ENCODE measurements at regions not wholly inside any gene's neighbourhood (a gene's known extent, or its start where the extent isn't known, plus 50 kb on each side); places are given as distances from the start of the nearest gene placed in this dataset.

DNA sequence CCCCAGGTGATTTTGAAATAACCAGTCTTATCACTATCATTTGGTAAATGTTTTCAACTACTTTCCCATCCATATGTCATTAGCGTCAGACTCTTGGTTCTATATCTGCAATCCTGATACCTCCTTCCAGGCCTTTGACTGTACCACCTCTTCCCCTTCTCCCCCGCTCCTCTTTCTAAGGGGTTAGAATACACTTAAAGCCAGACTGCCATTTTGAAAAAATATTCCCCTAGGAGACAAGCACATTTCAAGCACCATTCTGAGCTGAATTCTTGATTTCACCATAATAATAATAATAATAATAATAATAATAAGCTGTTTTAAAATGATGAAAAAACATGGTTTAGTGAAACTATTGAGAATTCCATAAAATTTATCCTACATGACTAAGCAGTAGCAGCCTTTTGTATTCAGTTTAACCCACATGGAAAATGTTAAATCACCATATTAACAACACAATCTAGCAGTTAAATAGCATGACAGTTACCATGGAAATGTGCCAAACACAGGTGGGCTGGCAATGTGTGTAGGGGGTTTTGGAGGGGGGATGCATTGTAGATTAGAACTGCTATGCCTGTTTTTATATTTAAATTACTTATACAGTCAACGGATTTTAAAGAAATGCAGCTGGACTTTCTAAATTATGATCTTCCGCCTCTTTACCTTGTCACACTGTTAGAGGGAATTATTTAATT, 480.2 kb upstream of the DEPDC1 start:
- H3K9ac ChIP-seq (ENCODE audit: low read depth, low read length): peak overlapping the region; percentile 30; the same call in 1 of the 2 replicates
- H3K27me3 ChIP-seq (ENCODE audit: control insufficient read depth, insufficient read depth, low read length): no peaks in the 10 kb centered on the region
- no peaks in the 10 kb centered on the region for H3K36me3 ChIP-seq (ENCODE audit: control insufficient read depth, insufficient read depth, low read length)
- no peak overlapping the region for H3K4me3 ChIP-seq (ENCODE audit: low read depth, low read length)
- peak overlapping the region; percentile 38 for H3K27ac ChIP-seq (ENCODE audit: low read depth, low read length)
- H3K4me1 ChIP-seq (ENCODE audit: control insufficient read depth, insufficient read depth, low read length): peaks cover 34% of the 10 kb centered on the region
- H3K9me3 ChIP-seq (ENCODE audit: control insufficient read depth, insufficient read depth, low read length): no peaks in the 10 kb centered on the region

DNA sequence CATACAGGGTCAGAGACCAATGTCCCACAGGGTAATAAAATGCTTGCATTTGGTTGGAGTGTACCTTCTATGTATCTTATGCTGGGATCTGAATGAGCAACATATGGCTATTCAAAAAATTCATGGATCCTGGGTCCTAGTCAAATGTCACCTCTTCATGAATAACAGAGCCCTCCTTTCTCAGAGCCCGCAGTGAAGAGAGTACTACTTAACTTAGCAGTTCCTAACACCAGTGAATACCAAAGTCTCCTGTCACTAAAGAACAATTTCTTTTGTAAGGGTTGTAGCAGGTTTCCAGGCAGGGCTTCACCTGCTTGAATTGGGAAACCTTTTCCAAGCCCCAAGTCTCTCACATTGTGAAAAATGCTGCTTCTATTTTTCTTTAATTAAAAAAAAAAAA, 483.0 kb upstream of the DEPDC1 start:
- Histone ChIP-seq H3K9me3 (ENCODE audit: control insufficient read depth, insufficient read depth, low read length) (0 out of 2 replicates have a peak, but pooled peaks cover 2% of the 10 kb centered on the region), H3K9ac (ENCODE audit: low read depth, low read length) (no peak overlapping the region), H3K4me3 (ENCODE audit: low read depth, low read length) (no peak overlapping the region), H3K27ac (ENCODE audit: low read depth, low read length) (no peak overlapping the region), H3K36me3 (ENCODE audit: control insufficient read depth, insufficient read depth, low read length) (no peaks in the 10 kb centered on the region), H3K27me3 (ENCODE audit: control insufficient read depth, insufficient read depth, low read length) (no peaks in the 10 kb centered on the region), H3K4me1 (ENCODE audit: control insufficient read depth, insufficient read depth, low read length) (peaks cover 34% of the 10 kb centered on the region)

DNA sequence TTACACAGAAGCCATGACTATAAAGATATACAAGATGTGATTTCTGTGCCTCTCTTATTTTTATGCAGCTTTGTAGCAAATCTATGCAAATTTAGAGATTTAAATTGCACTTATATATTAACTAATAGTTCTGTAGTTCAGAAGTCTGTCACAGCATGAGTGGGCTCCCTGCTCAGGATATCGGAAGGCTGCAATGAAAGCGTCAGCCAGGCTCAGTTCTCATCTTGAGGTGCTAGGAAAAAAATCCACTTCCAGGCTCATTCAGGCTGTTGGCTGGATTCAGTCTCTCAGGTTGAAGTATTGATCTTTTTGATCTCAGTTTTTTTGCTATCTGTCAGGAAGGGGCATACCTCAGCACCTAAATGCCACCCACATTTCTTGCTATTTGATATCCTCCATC, 487.4 kb upstream of the DEPDC1 start:
- Histone ChIP-seq H3K9ac (ENCODE audit: low read depth, low read length) (no peak overlapping the region), H3K9me3 (ENCODE audit: control insufficient read depth, insufficient read depth, low read length) (0 out of 2 replicates have a peak, but pooled peaks cover 2% of the 10 kb centered on the region), H3K4me3 (ENCODE audit: low read depth, low read length) (no peak overlapping the region), H3K4me1 (ENCODE audit: control insufficient read depth, insufficient read depth, low read length) (0 out of 2 replicates have a peak, but pooled peaks cover 5% of the 10 kb centered on the region), H3K27ac (ENCODE audit: low read depth, low read length) (no peak overlapping the region), H3K36me3 (ENCODE audit: control insufficient read depth, insufficient read depth, low read length) (no peaks in the 10 kb centered on the region), H3K27me3 (ENCODE audit: control insufficient read depth, insufficient read depth, low read length) (no peaks in the 10 kb centered on the region)

DNA sequence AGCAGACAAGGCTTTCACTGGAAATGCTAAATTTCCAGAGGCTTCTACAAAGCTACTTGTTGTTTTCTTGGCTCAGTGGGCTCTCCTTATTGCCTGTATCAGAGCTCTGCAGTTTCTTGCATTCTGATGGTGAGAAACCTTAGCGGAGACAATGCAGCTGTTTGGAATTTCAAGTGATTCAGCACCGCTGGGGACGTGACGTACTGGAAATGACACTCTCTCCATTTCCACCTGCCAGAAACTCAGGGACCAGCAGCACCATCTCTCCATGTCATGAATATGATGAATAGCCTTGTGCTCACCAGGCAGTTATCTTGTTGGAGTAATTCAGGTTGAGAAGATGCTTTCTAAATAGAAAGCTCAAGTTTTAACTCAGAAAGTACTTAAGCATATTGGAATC, 497.2 kb upstream of the DEPDC1 start:
- Histone ChIP-seq H3K4me1 (ENCODE audit: control insufficient read depth, insufficient read depth, low read length) (no peaks in the 10 kb centered on the region), H3K9me3 (ENCODE audit: control insufficient read depth, insufficient read depth, low read length) (no peaks in the 10 kb centered on the region), H3K27me3 (ENCODE audit: control insufficient read depth, insufficient read depth, low read length) (no peaks in the 10 kb centered on the region), H3K9ac (ENCODE audit: low read depth, low read length) (no peak overlapping the region), H3K27ac (ENCODE audit: low read depth, low read length) (no peak overlapping the region), H3K4me3 (ENCODE audit: low read depth, low read length) (no peak overlapping the region), H3K36me3 (ENCODE audit: control insufficient read depth, insufficient read depth, low read length) (no peaks in the 10 kb centered on the region)

DNA sequence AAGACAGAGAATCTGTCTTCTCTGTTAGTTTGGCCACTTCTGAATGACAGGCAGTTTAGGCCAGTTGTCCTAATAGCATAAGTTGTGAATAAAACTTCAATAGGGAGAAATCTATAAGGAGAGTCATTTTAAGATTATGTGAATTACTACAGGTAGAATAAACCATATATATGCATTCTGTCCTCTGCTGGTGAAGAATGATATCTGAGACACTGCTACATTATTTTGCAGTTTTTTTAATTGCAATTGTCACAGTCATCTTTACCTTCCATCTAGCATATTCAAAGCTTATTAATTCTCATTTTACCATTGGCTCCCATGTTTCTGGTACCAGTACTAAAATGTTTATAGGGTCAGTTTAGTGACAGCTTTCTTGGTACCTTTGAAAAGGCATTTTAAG, 519.6 kb upstream of the DEPDC1 start:
- no peaks in the 10 kb centered on the region for H3K9me3 ChIP-seq (ENCODE audit: control insufficient read depth, insufficient read depth, low read length)

DNA sequence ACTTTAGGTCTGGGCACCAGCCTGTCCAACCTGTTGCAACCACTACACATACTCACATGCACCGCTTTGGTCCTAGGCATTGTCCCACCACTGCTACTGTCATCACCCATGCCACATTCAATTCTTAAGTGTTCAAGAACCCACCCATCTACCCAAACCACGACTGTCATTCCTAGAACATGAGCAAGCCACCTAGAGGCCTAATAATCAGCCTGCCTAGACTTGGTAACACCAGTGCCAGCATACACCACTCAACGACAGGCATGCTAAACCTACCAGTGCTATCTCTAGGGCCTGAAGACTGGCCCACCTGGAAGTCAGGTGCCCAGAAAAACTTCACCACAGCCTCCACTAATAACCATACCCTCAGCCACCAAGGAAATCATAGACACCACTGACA, 532.8 kb upstream of the DEPDC1 start:
- no peaks in the 10 kb centered on the region for H3K4me1 ChIP-seq (ENCODE audit: control insufficient read depth, insufficient read depth, low read length)
- H3K9ac ChIP-seq (ENCODE audit: low read depth, low read length): no peak overlapping the region
- no peaks in the 10 kb centered on the region for H3K9me3 ChIP-seq (ENCODE audit: control insufficient read depth, insufficient read depth, low read length)
- H3K27ac ChIP-seq (ENCODE audit: low read depth, low read length): no peak overlapping the region
- H3K36me3 ChIP-seq (ENCODE audit: control insufficient read depth, insufficient read depth, low read length): no peaks in the 10 kb centered on the region
- H3K27me3 ChIP-seq (ENCODE audit: control insufficient read depth, insufficient read depth, low read length): no peaks in the 10 kb centered on the region
- H3K4me3 ChIP-seq (ENCODE audit: low read depth, low read length): no peak overlapping the region

More for the DNA sequence above, 519.6 kb upstream of the DEPDC1 start:
- no peaks in the 10 kb centered on the region for H3K27me3 ChIP-seq (ENCODE audit: control insufficient read depth, insufficient read depth, low read length)
- no peak overlapping the region for H3K9ac ChIP-seq (ENCODE audit: low read depth, low read length)
- no peak overlapping the region for H3K27ac ChIP-seq (ENCODE audit: low read depth, low read length)
- no peaks in the 10 kb centered on the region for H3K4me1 ChIP-seq (ENCODE audit: control insufficient read depth, insufficient read depth, low read length)
- no peak overlapping the region for H3K4me3 ChIP-seq (ENCODE audit: low read depth, low read length)
- H3K36me3 ChIP-seq (ENCODE audit: control insufficient read depth, insufficient read depth, low read length): no peaks in the 10 kb centered on the region

DNA sequence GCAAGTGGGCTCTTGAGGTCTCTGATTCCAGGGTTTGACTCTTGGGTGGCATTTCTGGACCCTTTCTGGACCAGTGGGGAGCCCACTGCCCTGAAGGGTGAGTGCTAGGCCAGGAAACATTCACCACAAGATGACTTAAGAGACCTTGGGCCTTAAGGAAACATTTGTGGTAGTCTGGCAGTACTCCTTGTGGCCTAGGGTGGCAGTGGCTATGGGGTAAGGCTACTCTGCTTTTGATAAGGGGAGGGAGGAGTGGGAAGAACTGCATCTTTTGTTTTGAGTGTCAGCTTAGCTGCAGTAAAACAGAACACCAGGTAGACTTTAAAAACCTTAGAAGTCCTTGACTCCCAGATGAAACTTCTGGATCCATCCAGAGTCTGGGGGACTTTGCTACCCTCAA, 529.3 kb upstream of the LRRC7 start:
- Histone ChIP-seq H3K27ac (ENCODE audit: low read depth, low read length) (no peak overlapping the region), H3K36me3 (ENCODE audit: control insufficient read depth, insufficient read depth, low read length) (no peaks in the 10 kb centered on the region)

DNA sequence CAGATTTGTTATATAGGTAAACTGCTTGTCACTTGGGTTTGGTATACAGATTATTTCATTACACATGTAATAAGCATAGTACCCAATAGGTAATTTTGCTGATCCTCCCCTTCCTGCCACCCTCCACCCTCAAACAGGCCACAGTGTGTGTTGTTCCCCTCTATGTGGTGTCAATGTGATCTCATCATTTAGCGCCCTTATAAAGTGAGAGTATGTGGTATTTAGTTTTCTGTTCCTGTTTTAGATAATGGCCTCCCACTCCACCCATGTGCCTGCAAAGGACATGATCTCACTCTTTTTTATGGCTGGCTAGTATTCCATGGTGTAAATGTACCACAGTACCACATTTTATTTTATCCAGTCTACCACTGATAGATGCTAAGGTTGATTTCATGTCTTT, 522.1 kb upstream of the LRRC7 start:
- H3K36me3 ChIP-seq (ENCODE audit: control insufficient read depth, insufficient read depth, low read length): no peaks in the 10 kb centered on the region
- H3K4me3 ChIP-seq (ENCODE audit: low read depth, low read length): no peak overlapping the region
- H3K9ac ChIP-seq (ENCODE audit: low read depth, low read length): no peak overlapping the region

More for the DNA sequence above, 529.3 kb upstream of the LRRC7 start:
- no peaks in the 10 kb centered on the region for H3K27me3 ChIP-seq (ENCODE audit: control insufficient read depth, insufficient read depth, low read length)
- H3K9me3 ChIP-seq (ENCODE audit: control insufficient read depth, insufficient read depth, low read length): no peaks in the 10 kb centered on the region
- H3K9ac ChIP-seq (ENCODE audit: low read depth, low read length): no peak overlapping the region
- no peaks in the 10 kb centered on the region for H3K4me1 ChIP-seq (ENCODE audit: control insufficient read depth, insufficient read depth, low read length)
- no peak overlapping the region for H3K4me3 ChIP-seq (ENCODE audit: low read depth, low read length)

DNA sequence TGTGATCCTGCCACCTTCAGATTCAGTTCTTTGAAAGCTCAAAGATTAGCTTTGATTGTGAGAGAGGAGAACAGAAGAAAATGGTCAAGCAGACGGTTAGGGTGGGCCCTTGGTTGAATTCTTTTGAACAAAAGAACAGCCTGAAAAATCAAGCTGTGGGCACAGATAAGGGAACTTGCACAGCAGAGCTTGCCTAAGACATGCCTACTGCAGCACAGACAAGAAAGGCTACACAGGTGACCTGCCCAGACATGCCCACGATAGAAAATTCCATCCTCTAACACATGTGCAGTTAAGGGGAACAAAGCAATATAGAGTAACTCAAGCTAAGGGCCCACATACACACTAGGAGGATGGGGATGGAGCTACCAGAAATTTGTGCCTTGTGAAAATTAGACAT, 512.5 kb upstream of the LRRC7 start:
- Histone ChIP-seq H3K4me3 (ENCODE audit: low read depth, low read length) (no peak overlapping the region), H3K36me3 (ENCODE audit: control insufficient read depth, insufficient read depth, low read length) (no peaks in the 10 kb centered on the region), H3K9me3 (ENCODE audit: control insufficient read depth, insufficient read depth, low read length) (no peaks in the 10 kb centered on the region), H3K27ac (ENCODE audit: low read depth, low read length) (no peak overlapping the region), H3K9ac (ENCODE audit: low read depth, low read length) (no peak overlapping the region), H3K4me1 (ENCODE audit: control insufficient read depth, insufficient read depth, low read length) (no peaks in the 10 kb centered on the region), H3K27me3 (ENCODE audit: control insufficient read depth, insufficient read depth, low read length) (no peaks in the 10 kb centered on the region)

More for the DNA sequence above, 522.1 kb upstream of the LRRC7 start:
- Histone ChIP-seq H3K27ac (ENCODE audit: low read depth, low read length) (no peak overlapping the region), H3K27me3 (ENCODE audit: control insufficient read depth, insufficient read depth, low read length) (no peaks in the 10 kb centered on the region), H3K9me3 (ENCODE audit: control insufficient read depth, insufficient read depth, low read length) (no peaks in the 10 kb centered on the region), H3K4me1 (ENCODE audit: control insufficient read depth, insufficient read depth, low read length) (no peaks in the 10 kb centered on the region)

DNA sequence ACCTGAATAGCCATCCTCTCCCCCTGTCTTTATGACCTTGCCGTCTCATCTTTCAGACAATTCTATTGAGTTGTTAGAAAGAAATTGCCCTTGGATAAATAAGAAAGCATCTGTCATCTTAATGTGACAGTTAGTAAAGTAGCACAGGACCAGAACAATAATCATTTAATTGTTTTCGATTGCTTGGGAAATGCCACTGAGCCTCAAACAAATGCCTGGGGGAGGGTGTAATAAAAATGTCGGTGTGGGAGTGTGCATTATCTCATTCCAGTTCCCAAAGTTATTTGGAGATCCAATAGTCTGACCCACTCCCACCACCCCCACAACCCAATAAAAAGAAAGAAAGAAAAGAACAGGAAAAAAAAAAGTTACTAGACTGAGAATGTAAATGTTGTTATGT, 509.3 kb upstream of the LRRC7 start:
- Histone ChIP-seq H3K4me3 (ENCODE audit: low read depth, low read length) (no peak overlapping the region), H3K36me3 (ENCODE audit: control insufficient read depth, insufficient read depth, low read length) (no peaks in the 10 kb centered on the region), H3K9ac (ENCODE audit: low read depth, low read length) (no peak overlapping the region), H3K27me3 (ENCODE audit: control insufficient read depth, insufficient read depth, low read length) (no peaks in the 10 kb centered on the region), H3K27ac (ENCODE audit: low read depth, low read length) (no peak overlapping the region), H3K9me3 (ENCODE audit: control insufficient read depth, insufficient read depth, low read length) (no peaks in the 10 kb centered on the region), H3K4me1 (ENCODE audit: control insufficient read depth, insufficient read depth, low read length) (no peaks in the 10 kb centered on the region)

DNA sequence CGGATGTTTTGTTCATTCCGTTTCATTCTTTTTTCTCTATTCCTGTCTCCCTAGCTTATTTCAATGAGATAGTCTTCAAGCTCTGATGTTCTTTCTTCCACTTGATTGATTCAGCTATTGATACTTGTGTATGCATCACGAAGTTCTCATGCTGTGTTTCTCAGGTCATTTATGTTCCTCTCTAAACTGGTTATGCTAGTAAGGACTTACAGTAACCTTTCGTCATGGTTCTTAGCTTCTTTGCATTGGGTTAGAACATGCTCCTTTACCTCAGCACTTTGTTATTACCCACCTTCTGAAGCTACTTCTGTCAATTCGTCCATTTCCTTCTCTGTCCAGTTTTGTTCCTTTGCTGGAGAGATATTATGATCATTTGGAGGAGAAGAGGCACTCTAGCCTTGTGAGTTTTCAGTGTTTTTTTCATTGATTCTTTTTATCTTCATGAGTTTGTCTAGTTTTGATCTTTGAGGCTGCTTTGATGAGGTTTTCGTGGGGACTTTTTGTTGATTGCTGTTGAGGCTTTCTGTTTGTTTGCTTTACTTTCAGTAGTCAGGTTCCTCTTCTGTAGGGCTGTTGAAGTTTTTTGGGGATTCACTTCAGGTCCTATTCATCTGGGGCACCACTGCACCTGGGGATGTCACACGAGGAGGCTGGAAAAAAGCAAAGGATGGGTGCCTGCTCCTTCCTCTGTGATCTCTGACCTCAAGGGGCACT, 496.9 kb upstream of the LRRC7 start:
- no peaks in the 10 kb centered on the region for H3K9me3 ChIP-seq (ENCODE audit: control insufficient read depth, insufficient read depth, low read length)
- no peaks in the 10 kb centered on the region for H3K27me3 ChIP-seq (ENCODE audit: control insufficient read depth, insufficient read depth, low read length)
- H3K4me1 ChIP-seq (ENCODE audit: control insufficient read depth, insufficient read depth, low read length): peaks cover 7% of the 10 kb centered on the region; the same call in 1 of the 2 replicates
- no peaks in the 10 kb centered on the region for H3K36me3 ChIP-seq (ENCODE audit: control insufficient read depth, insufficient read depth, low read length)
- no peak overlapping the region for H3K4me3 ChIP-seq (ENCODE audit: low read depth, low read length)
- no peak overlapping the region for H3K27ac ChIP-seq (ENCODE audit: low read depth, low read length)
- no peak overlapping the region for H3K9ac ChIP-seq (ENCODE audit: low read depth, low read length)

Measured in HUES48 (cell line).